Dedifferentiated amniotic fluid mesenchymal stem cell (primary cell): ENCODE measurements at regions not wholly inside any gene's neighbourhood (a gene's known extent, or its start where the extent isn't known, plus 50 kb on each side); places are given as distances from the start of the nearest gene placed in this dataset.
"Not testable (repeated sequence)": the region's sequence is repeated elsewhere in the genome, so short reads cannot be mapped to it uniquely, and the experiment has no call there.

Experiments
- DNase-seq: peaks from one replicate; pipeline ENCODE4 v3.0.0-alpha.2; 2016; ENCODE audit errors: extremely low spot score

DNA sequence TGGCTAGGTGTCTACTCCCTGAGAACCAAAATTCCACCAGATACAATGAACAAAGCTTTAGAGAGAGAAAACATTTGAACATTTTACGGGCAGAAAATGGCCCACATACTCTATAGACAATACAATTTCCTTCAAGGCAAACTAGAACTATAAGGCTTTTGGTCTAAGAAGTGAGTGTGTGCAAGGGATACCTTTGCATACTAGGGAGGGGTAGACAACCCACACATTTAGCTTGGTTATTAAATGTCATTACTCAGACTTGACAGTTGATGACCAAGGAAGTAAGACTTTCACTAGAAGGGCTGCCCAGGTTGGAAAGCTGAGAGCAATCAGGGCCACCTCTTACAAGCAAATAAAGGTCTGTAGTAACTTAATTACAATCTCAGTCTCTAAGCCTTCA lies 64.0 kb upstream of the PLEKHM1 start:
- DNase-seq, result not testable (repeated sequence)

DNA sequence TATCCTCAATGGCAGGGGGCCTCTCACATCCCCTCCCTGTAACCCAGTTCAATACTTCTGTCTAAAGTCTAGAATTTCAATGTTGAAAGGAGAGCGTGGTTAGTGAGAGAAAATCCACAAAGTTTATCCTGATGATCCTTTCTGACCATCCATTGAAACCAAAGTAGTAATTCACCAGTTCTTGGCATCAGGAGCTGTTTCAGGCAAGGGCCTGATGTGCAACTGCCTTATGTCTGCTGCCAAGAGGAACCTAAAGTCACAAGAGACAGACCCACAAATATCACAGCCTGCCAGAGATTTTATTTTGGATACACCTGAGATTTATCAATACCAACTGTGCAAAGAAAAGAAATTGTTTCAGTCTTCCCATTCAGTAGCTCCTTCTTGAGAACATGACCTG lies 68.3 kb upstream of the PLEKHM1 start:
- DNase-seq, result not testable (repeated sequence)

DNA sequence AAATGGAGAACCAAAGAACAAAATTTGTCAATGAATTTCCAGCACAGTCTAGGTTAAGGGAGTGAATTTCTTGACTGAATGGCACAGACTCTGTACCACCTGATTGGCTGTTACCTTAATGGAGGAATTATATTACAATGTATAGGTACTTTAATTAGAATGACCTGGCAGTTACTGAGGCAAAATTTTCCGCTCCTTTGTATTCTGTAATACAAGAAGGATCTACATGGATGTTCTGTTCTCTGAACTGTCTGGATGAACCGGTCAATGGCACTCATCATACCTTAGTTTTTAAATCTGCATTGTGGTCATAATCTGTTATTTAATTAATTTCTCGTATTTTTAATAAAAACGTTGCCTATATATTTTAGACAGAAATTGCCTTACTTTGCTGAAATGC lies 72.3 kb upstream of the PLEKHM1 start:
- DNase-seq, result not testable (repeated sequence)

DNA sequence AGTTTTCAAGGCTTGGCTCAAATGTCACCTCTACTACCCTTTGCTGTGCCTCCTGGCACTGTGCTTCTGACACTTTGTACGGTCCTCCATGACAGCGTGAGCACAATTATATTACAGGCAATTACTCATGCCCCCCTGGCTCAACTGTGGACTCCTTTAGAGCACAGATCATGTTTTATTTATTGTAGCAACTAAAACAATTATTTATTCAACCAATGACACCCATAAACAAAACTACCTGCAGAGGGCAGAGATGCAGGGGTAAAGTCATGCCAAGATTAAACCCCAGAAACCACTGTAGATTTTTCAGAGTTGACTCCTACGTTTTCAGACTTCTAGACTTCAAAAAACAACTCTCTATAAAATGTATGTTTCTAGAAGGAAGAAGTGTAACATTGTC lies 72.8 kb upstream of the PLEKHM1 start:
- not testable (repeated sequence) for DNase-seq

DNA sequence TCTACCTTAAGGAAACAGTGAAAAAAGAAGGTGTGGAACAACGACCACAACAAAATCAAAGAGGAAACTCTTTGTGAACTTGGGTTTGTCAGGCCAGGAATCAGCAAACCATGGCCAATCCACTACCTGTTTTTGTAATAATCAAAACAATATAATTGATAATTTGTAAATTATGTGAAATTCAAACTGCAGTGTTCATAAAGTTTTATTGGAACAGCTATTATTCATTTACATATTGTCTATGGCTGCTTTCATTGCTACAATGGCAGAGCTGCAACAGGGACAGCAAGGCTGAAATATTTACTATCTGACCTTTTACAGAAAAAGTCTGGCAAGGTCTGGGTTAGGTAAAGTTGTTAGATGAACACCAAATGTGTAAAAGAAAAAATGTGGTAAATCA lies 77.8 kb upstream of the PLEKHM1 start:
- DNase-seq, result not testable (repeated sequence)

DNA sequence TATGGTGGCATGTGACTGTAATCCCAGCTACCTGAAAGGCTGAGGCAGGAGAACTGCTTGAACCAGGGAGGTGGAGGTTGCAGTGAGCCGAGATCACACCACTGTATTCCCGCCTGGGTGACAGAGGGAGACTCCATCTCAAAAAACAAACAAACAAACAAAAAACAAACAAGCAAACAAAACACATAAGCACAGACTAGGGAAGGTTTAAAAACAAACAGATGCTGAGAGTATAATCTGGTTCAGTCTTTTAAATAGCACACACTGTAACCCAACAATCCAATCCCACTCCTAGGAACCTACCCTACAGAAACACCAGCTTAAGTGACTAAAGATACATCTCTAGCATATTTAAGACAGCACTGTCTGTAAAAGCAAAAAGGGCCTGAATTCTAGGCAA lies 82.8 kb upstream of the PLEKHM1 start:
- DNase-seq, result not testable (repeated sequence)

DNA sequence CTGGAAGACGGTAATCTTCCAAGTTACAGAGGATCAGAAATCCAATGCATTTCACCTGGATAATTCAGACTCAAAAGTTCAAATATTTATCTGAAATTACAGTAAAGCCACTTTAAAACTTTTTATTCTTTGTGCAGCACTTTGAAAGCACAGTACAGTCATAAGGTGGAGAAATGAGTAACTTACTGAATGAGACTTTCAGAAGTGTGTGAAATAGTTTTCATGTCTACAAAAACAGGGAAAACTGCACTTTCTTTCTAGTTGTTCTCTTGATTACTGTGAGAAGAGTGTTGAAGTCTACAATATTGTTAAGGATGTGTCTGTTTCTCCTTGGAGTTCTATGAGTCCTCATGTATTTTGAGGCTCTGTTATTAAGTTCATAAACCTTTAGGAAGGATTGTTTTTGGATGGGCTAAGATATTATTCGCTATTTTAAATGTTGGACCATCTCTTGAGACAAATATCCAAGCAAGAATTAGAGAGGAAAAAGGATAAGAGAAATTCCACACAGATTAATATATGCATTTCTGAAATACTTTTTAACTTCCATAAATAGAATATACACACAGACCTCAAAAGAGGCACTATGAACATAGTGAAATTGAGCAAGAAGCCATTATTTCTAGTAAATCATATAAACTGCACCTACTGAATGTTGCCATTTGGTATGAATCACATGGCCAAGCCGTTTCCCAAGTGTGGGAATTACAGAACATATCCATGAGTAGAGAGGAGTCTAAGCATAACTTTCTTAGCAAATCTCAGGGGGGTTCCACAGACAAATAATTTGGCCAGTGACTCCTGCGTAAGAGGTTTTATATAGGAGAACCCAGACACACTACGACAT lies 83.6 kb upstream of the PLEKHM1 start:
- peak; percentile 14 for DNase-seq

DNA sequence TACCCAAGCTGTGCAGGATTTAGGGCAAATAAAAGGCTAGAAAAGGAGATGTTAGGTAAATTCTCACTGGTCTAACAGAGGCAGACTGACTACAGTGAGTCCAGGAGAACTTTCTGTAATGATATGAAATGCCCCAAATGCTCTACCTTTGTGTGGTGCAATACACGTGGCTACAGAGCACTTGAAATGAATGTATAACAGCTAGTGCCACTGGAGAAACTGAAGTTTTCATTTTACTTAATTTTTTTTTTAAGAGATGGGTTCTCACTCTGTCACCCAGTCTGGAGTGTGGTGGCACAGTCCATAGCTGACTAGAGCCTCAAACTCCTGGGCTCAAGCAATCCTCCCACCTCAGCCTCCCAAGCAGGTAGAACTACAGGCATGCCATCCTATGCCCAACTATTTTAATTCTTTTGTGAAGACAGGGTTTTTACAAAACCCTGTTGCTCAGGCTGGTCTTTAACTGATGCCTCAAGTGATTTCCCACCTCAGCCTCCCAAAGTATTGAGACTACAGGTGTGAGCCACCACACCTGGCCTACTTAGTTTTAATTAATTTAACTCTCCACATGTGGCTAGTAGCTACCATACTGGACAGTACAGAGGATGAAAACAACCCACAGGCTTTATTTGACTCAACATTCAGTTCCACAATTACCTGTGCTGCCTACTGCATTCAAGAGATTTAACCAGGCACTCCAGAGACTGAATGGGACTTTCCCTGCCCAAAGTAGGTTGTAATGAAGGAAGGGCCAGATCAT lies 84.8 kb upstream of the PLEKHM1 start:
- no peak for DNase-seq

DNA sequence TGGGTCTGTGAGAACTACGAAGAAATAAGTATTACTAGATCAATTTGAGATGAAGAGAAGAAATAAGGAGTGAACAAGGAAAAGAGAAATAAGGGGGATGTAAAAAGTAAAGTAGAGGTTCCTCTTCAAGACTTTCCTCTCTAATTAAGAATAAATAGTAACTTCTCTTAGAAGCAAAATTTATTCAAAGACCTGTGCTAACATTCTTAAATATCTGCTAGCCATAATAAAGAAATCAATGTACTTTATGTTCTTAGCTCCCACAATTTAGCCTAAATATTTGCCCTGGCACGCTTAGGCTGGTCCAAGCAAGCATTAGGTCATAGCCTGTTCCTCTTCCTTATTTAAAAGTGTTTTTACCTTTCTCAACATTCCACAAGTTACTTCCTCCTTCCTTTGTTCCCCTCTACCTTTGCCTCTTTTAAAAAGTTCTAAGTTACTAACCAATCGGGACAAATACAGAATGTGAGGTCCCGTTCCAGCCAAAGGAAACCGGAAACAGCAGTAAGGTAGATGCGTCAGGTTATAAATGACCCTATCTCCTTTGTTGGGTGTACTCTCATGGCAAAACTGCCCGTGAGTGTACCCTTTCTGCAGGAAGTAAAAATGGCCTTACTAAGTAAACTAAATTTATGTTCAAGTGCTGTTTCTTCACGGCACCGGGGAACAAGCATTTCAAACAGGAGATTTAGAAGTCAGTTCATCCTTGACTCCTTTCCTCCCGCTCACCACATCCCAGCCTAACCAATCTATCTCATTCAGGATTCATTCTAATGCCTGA lies 86.2 kb upstream of the PLEKHM1 start:
- not testable (repeated sequence) for DNase-seq

DNA sequence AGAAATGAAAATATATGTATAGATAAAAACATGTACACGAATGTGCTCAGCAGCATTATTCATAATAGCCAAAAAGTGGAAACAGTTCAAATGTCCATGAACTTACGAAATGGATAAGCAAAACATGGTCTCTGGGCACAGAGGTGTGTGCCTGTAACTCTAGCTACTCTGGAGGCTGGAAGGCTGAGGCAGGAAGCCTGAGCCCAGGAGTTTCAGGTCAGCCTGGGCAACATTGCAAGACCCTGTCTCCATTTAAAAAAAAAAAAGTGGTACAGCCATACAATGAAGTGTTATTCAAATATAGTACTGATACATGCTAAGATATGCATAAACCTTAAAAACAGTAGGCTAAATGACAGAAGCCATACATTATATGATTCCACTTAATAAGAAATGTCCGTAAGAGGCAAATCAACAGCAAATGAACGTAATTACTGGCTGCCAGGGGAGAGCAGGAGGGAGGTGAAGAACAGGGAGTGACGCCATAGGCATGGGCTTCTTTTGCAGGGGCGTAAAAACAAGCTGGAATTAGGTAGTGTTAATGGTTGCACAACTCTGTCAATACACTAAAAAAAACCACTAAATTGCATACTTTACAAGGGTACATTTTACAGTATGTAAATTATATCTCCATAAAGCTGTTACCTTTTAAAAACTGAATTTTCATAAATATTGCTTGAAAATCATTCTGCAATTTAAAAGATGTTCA lies 87.2 kb upstream of the PLEKHM1 start:
- no peak for DNase-seq

DNA sequence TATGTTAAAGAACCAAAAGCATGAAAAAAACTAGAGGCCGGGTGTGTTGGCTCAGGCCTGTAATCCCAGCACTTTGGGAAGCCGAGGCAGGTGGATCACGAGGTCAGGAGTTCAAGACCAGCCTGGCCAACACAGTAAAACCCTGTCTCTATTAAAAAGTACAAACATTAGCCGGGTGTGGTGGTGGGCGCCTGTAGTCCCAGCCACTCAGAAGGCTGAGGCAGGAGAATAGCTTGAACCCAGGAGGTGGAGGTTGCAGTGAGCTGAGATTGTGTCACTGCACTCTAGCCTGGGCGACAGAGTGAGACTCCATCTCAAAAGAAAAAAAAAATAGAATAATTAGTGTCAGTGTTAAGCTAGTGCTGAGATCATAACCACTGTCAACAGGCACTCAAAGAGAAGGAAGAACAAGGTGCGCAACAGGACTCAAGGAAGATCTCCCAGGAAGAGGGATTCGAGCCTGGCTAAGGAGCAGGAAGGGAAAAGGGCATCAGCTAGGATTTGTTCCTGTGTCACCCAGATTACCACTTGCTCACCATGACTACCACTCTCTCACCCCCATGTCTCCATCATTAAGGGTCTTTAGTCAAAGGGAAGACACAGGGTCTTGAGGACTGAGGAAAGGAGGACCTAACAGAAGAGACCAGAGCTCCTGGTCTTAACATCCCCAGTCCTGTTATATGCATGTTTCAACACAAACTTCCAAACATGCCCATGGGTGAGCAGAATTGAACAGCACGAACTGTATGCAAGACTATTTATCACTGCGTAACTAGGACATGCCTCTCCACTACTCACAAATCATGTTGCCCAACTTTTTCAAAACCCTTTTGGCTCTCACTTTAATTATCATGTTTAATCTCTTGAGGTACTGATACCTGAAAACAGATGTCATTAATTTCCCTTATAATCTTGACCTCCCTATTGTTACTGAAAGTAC lies 88.3 kb upstream of the PLEKHM1 start:
- no peak for DNase-seq

DNA sequence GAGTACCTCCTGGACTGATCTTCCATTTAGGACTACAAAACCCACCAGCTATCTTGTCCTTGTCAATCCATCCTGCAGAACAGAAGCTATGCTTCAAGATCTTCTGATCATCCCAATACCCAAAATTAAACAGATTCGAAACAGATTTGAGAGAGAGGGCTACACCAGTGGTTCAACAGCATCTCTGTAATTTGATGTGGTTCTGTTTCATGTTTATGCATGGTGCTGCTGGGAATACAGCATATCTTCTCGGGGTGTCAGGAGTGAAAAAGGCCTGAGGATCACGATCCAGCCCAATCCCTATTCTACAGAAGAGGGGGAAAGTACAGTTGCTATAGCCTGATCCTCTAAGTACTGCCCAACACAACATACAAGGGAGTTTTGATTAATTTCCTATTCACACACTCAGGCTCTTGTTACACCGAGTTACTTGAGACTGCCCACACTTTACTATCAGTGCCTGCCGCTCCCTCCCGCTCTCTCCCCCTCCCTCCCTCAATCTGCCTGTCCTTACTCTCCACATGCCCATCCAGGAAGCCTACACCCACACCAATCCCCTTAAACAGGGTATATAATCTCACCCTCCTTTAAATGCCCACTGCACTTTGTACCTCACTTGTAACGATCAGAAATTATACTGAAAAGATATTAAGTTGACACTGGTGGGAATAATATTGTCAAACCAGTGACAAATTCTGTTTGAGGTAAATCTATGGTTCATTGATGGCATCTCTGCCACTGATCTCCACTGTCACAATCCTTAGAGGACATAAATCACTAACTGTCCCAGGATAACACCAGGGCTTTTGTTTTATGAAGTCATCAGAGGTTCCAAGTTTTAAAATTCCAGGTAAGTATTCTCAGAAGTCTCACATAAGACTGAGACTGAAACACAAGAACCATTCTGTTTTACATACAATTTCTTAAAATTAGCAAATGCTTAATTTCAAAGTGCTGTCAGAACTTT lies 89.3 kb upstream of the PLEKHM1 start:
- no peak for DNase-seq

DNA sequence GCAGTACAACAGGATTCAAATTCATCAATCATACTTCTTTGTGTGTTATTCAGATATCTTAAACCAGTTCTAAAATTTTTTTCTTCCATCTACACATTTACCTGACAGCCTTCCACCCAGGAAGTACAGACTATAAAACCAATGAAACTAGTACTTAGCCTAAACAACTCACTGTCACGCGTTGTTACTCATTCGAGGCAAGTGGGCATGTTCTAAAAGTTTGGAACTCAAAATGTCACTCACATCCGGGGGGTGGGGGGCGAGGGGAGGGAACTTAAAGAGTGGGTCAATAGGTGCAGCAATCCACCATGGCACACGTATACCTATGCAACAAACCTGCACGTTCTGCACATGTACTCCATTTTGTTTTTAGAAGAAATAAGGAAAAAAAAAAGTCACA lies 90.4 kb upstream of the PLEKHM1 start:
- DNase-seq, result no peak

DNA sequence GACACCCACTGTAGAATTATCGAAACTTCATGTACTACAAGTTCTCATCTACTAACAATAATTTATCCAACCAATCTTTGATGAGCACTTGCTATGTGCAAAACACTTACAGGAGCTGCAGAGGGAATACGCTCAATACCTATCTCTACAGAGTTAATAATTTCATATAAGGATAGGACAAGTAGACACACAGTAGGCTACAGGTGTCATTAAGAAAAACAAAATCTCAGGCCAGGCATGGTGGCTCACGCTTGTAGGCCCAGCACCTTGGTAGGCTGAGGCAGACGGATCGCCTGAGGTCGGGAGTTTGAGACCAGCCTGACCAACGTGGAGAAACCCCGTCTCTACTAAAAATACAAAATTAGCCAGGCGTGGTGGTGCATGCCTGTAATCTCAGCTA lies 91.3 kb upstream of the PLEKHM1 start:
- DNase-seq, result no peak

DNA sequence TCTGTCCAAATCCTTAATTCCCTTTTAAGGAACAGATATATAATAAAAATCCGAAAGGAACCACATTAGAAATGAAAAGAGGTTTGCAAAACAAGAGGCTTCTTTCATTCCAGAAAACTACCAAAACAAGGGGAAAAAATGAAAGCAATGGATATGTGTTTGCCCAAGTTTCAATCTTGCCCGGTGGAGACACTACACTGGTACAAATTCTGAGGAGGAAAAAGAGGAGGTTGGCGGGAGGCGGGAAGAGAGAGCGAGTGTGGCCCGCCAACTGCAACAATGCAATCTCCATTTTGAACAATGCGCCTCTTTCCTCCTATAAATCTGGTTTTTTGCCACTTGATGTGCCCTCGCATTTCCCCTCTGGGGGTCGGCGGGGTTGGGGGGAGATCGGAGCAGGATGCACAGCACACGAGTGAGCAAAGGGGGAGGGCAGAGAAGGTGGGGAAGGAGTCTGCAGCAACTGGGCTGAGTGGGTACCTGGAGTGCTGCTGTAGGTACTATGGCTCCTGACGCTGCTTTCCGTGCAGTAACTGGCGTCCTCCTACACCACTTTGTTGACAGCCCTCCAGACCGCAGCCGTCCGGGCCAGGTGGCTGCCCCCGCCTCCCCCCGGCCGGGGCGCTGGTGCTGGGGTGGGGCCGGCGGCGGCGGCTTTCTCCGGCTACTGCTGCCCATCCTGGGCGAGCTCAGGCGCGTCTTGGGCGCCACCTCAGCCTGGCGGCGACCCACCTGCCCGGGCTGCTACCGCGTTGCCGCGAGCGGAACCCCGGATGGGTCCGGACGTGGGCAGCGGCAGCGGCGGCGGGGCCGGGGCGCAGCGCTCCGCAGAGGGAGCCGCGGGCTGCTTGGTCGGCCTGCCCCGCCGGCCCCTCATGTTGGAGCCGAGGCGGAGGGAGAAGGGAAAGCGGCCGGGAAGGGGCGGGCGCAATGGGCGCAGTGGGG lies 93.8 kb upstream of the PLEKHM1 start:
- DNase-seq, result peak; percentile 53

DNA sequence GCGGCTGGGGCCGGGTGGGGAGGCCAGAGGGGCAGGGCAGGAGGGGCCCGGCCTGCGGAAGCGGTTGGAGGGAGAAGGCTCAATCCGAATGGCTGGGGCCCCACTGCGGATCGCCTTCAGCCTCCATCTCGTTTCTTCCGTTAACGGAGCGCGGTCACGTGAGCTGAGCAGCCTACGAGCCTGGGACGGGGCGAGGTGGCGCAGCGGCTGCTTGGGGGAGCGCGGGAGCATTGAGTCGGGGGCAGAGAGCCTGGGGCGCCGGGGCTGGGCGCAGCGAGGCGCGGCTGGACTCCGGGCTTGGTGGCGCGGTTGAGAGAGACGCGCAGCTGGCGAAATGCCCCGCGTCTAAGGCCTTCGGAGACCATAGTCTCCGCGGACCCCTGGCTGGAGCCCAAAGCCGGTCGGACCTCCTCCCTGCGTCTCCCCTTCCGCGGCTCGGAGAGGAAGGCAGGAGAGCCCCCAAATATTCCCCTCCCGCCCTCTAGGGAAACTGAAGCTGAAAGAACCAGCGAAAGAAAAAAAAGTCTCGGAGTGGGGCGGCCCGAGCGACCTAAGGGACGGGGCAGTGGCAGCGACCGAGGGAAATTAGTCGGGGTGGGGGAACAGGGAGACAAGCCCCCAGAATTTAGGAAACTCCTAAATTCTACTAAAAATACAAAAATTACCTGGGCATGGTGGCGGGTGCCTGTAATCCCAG lies 94.7 kb upstream of the PLEKHM1 start:
- DNase-seq, result peak; percentile 68

DNA sequence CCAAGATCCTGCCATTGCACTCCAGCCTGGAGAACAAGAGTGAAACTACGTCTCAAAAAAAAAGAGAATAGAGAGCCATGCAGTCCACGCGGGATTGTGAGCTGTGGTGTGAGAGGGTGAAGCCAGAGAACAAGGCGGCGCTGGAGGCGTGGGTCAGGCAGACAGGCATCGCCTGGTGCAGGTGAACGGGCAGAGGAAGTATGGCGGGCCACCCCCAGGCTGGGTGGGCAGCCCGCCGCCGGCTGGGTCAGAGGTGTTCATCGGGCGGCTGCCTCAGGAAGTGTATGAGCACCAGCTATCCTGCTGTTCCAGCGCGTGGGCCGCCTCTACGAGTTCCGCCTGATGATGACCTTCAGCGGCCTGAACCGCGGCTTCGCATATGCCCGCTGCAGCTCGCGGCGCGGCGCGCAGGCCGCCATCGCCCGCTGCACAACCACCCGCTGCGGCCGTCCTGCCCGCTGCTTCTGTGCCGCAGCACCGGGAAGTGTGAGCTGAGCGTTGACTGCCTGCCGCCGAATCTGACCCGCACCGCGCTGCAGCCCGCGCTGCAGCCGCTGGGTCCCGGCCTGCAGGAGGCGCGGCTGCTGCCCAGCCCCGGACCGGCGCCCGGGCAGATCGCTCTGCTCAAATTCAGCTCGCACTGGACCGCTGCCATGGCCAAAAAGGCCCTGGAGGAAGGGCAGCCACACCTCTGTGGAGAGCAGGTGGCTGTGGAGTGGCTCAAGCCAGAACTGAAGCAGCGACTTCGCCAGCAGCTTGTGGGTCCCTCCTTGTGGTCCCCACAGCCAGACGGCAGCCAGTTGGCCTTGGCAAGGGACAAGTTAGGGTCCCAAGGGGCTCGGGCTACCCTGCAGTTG lies 95.5 kb upstream of the PLEKHM1 start:
- not testable (repeated sequence) for DNase-seq
